ENCODE measurements at regions not wholly inside any gene's neighbourhood (a gene's known extent, or its start where the extent isn't known, plus 50 kb on each side); places are given as distances from the start of the nearest gene placed in this dataset.

DNA sequence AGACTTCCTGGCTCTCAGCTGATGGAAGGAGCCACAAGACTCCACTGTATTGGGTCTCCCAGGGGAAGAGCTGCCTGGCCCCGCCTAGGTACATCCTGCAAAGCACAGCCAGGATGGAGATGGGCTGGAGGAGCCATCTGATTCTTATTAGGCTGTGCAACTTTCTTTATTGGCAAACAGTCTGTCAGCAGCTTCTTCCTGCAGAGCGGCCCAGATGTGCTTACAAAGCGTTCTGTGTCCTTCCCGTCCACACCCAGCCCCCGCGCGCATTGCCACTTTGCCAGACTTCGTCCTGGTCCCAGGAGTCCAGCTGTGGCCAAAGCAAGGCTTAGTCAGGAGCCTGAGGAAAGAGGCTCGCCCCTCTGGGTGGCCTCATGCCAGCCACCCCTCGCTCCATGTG is 409.3 kb downstream of the ZNF536 start:
- TF ChIP-seq, protein P1, sequence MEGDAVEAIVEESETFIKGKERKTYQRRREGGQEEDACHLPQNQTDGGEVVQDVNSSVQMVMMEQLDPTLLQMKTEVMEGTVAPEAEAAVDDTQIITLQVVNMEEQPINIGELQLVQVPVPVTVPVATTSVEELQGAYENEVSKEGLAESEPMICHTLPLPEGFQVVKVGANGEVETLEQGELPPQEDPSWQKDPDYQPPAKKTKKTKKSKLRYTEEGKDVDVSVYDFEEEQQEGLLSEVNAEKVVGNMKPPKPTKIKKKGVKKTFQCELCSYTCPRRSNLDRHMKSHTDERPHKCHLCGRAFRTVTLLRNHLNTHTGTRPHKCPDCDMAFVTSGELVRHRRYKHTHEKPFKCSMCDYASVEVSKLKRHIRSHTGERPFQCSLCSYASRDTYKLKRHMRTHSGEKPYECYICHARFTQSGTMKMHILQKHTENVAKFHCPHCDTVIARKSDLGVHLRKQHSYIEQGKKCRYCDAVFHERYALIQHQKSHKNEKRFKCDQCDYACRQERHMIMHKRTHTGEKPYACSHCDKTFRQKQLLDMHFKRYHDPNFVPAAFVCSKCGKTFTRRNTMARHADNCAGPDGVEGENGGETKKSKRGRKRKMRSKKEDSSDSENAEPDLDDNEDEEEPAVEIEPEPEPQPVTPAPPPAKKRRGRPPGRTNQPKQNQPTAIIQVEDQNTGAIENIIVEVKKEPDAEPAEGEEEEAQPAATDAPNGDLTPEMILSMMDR (conservative IDR thresholded peaks at IDR 0.05; ENCODE audit: low read depth, low read length), result no peak
- DNase-seq (ENCODE audit: low read depth), result no peak

DNA sequence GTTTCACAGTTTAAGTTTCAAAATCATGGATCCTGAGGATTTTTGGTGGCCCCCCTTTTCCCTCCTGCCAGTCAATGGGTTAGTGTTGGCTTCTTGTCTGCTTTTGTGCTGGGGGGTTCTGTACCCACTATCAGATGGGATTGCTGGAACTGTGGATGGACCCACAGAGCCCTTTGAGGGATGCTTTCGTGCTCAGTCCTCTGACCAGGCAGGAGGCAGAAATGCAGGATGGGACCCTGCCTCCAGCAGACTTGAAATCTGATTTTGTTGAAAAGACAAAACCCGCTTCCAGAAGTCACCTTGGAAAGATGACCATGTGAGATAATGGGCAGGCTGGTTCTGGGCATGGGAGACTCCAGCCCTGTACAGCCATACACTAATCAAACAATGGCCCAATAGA is 408.9 kb downstream of the ZNF536 start:
- TF ChIP-seq, protein P1 (conservative IDR thresholded peaks at IDR 0.05; ENCODE audit: low read depth, low read length), result no peak
- no peak for DNase-seq (ENCODE audit: low read depth)

More for the DNA sequence above, 409.3 kb downstream of the ZNF536 start:
- H3K4me3 ChIP-seq (ENCODE audit: low read depth, low read length), result no peak overlapping the region

DNA sequence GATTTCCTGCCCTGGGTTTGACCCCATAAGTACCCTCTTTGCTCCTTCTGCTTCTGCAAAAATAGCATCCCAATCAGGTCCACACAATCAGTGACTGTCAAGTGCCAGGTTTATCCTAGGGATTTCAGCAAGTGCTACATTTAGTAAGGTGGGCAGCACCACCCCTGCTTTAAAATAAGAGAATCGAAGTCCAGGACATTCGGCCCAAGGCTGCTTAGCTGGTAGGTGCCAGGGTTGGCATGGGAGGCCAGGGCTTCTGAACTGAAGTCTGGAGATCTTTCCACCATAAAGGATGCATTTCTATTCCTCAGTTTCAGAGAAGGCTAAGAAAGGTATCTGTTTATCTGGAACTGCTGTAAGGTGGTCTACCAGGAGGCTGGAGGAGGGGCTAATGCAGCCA is 408.3 kb downstream of the ZNF536 start:
- TF ChIP-seq, protein P1 (conservative IDR thresholded peaks at IDR 0.05; ENCODE audit: low read depth, low read length), result no peak
- DNase-seq (ENCODE audit: low read depth), result no peak
- no peak overlapping the region for H3K4me3 ChIP-seq (ENCODE audit: low read depth, low read length)

More for the DNA sequence above, 408.9 kb downstream of the ZNF536 start:
- no peak overlapping the region for H3K4me3 ChIP-seq (ENCODE audit: low read depth, low read length)

DNA sequence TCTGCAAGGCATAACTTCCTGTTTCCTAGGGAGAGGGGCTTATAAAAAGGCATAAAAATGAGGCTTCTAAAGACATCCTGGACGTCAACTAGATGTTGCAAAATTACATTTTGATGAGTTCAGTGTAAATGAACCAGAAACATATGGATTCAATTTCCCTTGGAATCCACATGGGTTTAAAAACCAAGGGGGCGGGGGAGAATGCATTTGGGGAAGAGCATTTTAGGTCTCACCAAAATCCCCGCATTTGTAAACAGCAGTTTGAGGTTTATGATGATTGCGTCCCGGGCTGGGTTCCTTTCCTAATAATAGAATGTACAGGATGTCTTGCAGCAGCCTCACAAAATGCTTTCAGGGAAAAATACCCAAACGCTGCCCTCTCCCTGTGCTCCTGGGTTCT is 407.8 kb downstream of the ZNF536 start:
- TF ChIP-seq, protein P1 (conservative IDR thresholded peaks at IDR 0.05; ENCODE audit: low read depth, low read length), result no peak
- no peak overlapping the region for H3K4me3 ChIP-seq (ENCODE audit: low read depth, low read length)
- DNase-seq (ENCODE audit: low read depth), result no peak

DNA sequence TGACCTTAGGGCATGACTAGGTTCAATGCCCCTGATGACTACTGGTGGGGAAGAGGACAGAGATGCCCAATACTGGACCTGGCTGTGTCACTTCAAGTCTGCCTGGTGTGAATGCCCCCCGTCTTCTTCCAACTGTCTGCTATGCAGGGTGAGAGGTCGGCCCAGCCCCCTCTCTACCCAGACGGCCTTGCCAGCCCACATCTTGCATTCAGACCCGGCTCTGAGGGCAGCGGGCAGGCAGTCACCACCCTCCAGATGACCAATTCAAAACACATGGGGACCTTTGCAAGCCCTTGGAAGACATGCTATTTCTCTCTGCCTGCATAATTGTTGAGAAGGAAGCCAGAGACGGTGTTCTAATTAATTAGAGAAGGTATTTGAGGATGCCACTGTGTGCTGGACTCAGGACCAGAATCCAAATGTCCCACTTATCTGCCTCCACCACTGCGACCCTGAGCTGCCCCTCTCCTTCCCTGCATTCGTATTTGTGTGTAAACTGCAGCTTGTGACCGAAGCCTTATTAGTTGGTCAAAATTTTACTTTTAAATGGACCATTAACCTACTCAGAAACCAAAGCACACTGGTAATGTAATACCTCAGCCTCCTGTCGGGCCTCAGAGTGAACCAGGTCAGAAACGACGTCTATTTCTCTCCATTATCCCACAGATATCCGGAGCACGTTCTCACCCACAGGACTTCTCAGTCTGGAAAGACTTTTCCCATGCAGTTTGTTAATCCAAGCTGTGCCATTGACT is 407.0 kb downstream of the ZNF536 start:
- no peak for DNase-seq (ENCODE audit: low read depth)
- H3K4me3 ChIP-seq (ENCODE audit: low read depth, low read length), result no peak overlapping the region
- TF ChIP-seq, protein P1 (conservative IDR thresholded peaks at IDR 0.05; ENCODE audit: low read depth, low read length), result no peak

DNA sequence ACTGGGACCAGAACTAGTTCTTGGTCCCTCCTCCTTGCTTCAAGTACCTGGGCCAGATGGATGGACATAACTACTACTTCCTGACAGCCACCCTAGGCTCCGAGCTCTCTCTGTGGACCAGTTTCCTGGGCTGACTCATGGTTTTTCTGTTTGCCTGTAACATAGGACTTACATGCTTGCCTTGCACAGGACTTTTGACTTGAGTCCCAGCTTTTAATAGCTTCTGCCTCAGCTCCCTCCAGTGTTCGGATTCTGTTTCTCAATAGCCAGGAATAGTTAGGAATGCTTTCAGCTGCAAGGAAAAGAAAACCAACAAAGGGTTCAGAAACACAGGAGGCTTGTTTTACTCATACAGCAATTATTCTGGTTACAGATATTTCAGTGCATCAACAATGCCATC is 405.9 kb downstream of the ZNF536 start:
- TF ChIP-seq, protein P1 (conservative IDR thresholded peaks at IDR 0.05; ENCODE audit: low read depth, low read length), result no peak
- no peak for DNase-seq (ENCODE audit: low read depth)
- no peak overlapping the region for H3K4me3 ChIP-seq (ENCODE audit: low read depth, low read length)

DNA sequence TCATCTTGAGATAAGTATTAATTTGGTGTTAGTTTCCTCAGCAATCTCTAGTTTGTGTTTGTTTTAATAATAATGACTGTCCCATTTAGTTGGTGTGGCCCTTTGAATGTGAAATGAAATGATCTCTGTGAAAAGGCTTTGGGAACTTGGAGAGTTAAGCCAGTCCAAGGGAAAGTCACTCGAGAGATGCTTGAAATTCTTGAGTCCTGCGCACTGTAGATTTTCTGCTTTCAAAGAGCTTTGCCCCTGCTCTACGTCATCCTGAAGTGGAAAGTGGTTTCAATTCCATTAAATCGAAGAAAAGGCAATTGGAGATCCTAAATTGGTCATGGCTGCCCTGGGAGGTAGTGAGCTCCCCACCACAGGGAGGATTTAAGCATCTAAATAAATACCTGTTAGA is 403.8 kb downstream of the ZNF536 start:
- DNase-seq (ENCODE audit: low read depth), result no peak
- H3K4me3 ChIP-seq (ENCODE audit: low read depth, low read length), result no peak overlapping the region
- TF ChIP-seq, protein P1 (conservative IDR thresholded peaks at IDR 0.05; ENCODE audit: low read depth, low read length), result no peak

Measured in choroid plexus epithelial cell (primary cell).